Astrocyte of the cerebellum (primary cell): ENCODE measurements at regions not wholly inside any gene's neighbourhood (a gene's known extent, or its start where the extent isn't known, plus 50 kb on each side); places are given as distances from the start of the nearest gene placed in this dataset.
A peak's percentile ranks its signal among the peaks of the same experiment; 100 is the strongest.

Experiments
- DNase-seq: peaks from one replicate; pipeline ENCODE4 v3.0.0-alpha.2; 2011; ENCODE audit warnings: low read depth
- H3K4me3 ChIP-seq: 2 replicates; pipeline ENCODE4 v1.5.1; 2011; ENCODE audit warnings: mild to moderate bottlenecking, low read depth, low read length, moderate library complexity
- in situ Hi-C: cut with HindIII; loops from 2 replicates; pipeline ENCODE4 v1.10.0; 2017; ENCODE audit warnings: low sequenced_read_pairs
- TF ChIP-seq, protein P1 (sequence below): IDR thresholded peaks from 2 replicates; pipeline ENCODE4 v1.5.1; 2012; ENCODE audit warnings: low read length, low read depth, moderate library complexity, mild to moderate bottlenecking; ENCODE audit errors: missing control alignments

DNA sequence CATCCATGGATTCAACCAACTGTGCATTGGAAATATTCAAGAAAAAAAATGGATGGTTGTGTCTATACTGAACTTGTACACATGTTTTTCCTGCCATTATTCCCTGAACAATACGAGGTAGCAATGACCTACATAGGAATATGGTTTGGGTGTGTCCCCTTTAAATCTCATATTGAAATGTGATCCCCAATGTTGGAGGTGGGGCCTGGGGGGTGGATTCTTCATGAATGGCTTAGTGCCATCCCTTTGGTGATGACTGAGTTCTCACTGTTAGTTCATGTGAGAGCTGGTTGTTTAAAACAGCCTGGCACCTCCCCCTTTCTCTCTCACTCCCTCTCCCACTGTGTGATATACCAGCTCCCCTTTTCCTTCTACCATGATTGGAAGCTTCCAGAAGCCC, 139.8 kb upstream of the BACH2 start:
- TF ChIP-seq, protein P1, sequence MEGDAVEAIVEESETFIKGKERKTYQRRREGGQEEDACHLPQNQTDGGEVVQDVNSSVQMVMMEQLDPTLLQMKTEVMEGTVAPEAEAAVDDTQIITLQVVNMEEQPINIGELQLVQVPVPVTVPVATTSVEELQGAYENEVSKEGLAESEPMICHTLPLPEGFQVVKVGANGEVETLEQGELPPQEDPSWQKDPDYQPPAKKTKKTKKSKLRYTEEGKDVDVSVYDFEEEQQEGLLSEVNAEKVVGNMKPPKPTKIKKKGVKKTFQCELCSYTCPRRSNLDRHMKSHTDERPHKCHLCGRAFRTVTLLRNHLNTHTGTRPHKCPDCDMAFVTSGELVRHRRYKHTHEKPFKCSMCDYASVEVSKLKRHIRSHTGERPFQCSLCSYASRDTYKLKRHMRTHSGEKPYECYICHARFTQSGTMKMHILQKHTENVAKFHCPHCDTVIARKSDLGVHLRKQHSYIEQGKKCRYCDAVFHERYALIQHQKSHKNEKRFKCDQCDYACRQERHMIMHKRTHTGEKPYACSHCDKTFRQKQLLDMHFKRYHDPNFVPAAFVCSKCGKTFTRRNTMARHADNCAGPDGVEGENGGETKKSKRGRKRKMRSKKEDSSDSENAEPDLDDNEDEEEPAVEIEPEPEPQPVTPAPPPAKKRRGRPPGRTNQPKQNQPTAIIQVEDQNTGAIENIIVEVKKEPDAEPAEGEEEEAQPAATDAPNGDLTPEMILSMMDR = no peak
- no peak for DNase-seq
- in situ Hi-C loops = no loop called here
- H3K4me3 ChIP-seq = no peak overlapping the region

DNA sequence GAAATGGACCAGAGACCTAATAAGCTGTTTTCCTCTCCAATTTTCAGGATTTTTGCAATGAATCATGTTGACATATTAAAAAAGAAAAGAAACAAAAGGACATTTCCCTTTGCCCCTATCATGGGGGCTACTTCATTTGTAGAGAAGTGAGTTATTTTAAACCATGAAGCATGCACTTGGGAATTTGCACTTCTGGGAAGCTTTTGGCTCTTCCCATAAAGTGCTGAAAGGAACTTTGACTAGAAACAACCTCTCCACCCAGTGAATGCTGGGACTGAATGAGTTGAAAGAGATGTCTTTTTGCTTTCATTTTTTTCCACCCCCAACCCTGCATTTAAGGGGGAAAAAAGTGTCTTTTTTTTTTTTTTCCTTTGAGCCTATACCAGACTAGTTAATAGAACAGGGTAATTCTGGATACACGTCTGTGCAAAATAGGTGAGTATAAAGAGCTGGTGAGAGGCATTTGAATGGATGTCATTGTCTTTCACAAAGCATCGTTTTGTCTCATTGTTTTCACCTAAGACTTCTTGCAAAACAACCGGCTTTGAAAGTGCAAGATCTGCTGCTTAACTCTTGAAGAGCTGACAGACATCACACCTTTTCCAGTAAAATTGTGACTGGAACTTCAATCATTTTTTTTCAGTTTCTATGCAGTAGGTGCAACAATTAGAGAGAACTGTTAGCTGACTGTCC, 138.7 kb upstream of the BACH2 start:
- in situ Hi-C loops = no loop called here
- TF ChIP-seq, protein P1 = no peak
- DNase-seq = no peak
- H3K4me3 ChIP-seq = no peak overlapping the region

DNA sequence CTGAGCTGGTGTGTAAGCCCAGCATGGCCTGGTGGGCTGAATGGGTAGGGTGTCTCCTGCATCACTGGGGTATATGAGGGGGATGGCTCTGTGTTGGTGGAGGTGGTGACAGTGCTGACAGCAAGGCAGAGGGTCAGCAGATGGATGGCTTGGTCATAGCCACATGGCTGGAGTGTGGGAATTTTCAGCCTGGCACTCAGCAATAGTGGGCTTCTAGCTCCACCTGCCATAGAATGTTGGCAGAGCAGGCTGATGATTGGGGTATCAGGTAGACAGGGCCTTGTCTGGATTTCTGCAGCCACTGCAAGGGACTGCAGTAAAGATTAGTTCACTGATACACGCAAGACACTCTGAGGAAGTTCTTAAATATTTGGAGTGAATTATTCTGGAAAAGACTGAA, 137.5 kb upstream of the BACH2 start:
- in situ Hi-C loops = no loop called here
- TF ChIP-seq, protein P1 = peak; percentile 7
- DNase-seq = no peak
- no peak overlapping the region for H3K4me3 ChIP-seq

- no peak overlapping the region for H3K4me3 ChIP-seq
- in situ Hi-C loops = no loop called here
- DNase-seq = no peak
- TF ChIP-seq, protein P1 = no peak
Observed at GRCh38 chr6:90432937-90433336, 136.3 kb upstream of the BACH2 start.

- no peak for DNase-seq
- in situ Hi-C loops = no loop called here
- no peak overlapping the region for H3K4me3 ChIP-seq
- TF ChIP-seq, protein P1 = no peak
Observed at GRCh38 chr6:90432041-90432775, 135.6 kb upstream of the BACH2 start.

DNA sequence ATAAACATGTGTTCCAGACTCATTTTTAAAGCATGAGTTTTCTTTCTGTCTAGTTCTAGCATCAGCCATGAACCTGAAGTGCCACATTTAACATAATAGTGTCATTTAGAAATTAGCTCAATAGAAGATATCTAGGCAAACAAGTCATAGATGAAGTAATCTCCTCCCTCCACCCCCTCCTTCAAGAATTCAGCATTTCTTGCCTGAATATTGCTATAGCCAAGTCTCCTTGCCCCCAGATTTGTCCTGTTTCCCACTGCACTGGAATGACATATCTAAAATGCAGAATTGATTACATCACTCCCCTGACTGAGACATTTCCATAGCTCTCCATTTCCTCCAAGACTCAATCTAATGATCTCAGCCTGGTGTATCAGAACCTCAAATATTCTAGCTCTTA, 134.9 kb upstream of the BACH2 start:
- TF ChIP-seq, protein P1 = no peak
- DNase-seq = no peak
- in situ Hi-C loops = no loop called here
- no peak overlapping the region for H3K4me3 ChIP-seq
